ENCODE measurements at regions not wholly inside any gene's neighbourhood (a gene's known extent, or its start where the extent isn't known, plus 50 kb on each side); places are given as distances from the start of the nearest gene placed in this dataset.

DNA sequence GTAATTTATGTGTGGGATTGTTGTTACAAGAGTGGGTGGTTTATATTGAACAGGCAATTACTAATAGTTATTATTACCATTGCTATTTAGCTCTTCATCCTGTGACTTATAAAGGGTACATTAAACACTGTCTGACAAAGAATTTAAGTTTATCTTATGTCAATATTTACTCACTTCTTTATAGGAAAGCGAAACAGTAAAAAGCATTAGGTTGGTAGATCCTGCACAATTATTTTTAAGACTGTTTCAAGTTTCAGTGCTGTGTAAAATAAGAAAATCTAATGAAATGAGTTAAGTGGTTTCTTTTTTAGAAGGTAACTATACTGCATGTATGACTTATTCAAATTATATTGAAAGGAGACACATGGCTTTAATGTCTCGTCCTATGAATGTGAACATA is 135.8 kb upstream of the MAP3K7 start:
- Histone ChIP-seq H3K4me3 (no peak overlapping the region), H3K27me3 (no peaks in the 10 kb centered on the region), H3K36me3 (no peaks in the 10 kb centered on the region), H3K9me3 (no peaks in the 10 kb centered on the region), H3K27ac (no peak overlapping the region), H3K4me1 (no peaks in the 10 kb centered on the region)
- DNase-seq (no peak), ATAC-seq (no peak)
- intact Hi-C loops (cut with DNase I) = no loop called here
- no peak for TF ChIP-seq POLR2A (IDR thresholded peaks at IDR 0.05)
- TF ChIP-seq, protein P1, sequence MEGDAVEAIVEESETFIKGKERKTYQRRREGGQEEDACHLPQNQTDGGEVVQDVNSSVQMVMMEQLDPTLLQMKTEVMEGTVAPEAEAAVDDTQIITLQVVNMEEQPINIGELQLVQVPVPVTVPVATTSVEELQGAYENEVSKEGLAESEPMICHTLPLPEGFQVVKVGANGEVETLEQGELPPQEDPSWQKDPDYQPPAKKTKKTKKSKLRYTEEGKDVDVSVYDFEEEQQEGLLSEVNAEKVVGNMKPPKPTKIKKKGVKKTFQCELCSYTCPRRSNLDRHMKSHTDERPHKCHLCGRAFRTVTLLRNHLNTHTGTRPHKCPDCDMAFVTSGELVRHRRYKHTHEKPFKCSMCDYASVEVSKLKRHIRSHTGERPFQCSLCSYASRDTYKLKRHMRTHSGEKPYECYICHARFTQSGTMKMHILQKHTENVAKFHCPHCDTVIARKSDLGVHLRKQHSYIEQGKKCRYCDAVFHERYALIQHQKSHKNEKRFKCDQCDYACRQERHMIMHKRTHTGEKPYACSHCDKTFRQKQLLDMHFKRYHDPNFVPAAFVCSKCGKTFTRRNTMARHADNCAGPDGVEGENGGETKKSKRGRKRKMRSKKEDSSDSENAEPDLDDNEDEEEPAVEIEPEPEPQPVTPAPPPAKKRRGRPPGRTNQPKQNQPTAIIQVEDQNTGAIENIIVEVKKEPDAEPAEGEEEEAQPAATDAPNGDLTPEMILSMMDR (IDR thresholded peaks at IDR 0.05) = no peak
- WGBS, 4 donors = 83 to 86% (median 85%) methylated on average over 2 of the region's 2 CpGs

DNA sequence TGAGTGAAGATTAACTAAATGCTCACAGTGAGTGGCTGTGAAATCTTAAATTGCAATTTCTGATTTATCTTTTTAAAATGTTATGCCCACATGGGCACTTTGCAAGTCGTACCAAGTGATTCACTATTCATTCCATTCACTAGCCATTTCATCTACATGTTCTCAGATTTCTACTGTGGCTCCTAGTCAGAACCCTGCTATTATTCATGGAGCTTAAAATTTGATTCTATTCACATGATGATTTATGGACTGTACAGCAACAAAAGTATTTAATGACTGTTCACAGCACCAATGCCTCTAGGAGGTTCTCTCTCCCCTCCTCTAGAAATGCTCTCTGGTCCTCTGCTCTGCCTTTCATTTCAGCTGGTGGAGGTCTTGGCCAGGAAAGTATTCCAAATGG is 133.5 kb upstream of the MAP3K7 start:
- 61 to 70% (median 65%) methylated on average over 1 of the region's 1 CpG for WGBS, 4 donors
- Histone ChIP-seq H3K4me1 (no peaks in the 10 kb centered on the region), H3K4me3 (no peak overlapping the region), H3K27me3 (no peaks in the 10 kb centered on the region), H3K36me3 (no peaks in the 10 kb centered on the region), H3K27ac (no peak overlapping the region), H3K9me3 (no peaks in the 10 kb centered on the region)
- ATAC-seq (no peak), DNase-seq (no peak)
- TF ChIP-seq POLR2A (IDR thresholded peaks at IDR 0.05) = no peak
- TF ChIP-seq, protein P1 (IDR thresholded peaks at IDR 0.05) = no peak
- intact Hi-C loops (cut with DNase I) = no loop called here

DNA sequence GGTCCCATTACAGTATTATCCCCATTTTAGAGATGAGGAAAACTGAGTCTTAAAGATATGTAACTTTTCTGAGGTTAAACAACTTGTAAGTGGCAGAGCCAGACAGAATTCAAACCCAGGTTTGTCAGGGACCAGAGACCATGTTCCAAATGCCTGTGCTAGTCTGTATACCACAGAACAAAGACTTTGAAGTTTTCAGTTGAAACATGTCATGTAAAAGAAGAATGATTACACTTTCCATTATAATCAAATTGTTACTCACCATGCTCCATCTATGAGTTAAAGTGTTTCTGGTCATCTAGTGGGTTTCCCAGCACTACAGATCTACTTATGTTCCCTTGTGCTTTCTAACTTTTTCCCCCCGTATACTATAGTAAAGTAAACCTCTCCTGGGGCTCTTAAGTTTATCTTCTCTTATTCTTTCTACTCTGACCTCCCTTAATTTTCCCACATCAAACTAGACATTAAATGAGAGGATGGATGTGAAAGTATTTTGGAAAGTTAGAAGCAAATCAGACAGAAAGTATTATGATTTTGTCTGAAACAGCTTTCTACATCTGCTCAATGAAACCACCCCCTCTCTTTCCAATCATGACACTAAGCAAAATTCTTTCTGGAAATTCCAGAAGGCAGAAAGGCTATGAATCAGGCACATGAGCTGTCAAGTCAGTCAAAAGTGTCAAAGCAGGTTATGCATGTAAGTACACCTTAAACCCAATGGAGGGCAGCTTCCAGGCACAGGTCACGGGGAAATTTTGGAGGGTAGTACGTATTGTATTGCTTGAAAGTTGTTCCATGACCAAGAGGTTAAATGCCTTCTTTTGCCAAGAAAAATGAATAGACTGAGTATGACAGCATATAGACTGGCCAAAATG is 132.7 kb upstream of the MAP3K7 start:
- Histone ChIP-seq H3K9me3 (no peaks in the 10 kb centered on the region), H3K4me1 (no peaks in the 10 kb centered on the region), H3K4me3 (no peak overlapping the region), H3K36me3 (no peaks in the 10 kb centered on the region), H3K27ac (no peak overlapping the region), H3K27me3 (no peaks in the 10 kb centered on the region)
- DNase-seq (no peak), ATAC-seq (no peak)
- 58 to 76% (median 64%) methylated on average over 3 of the region's 3 CpGs for WGBS, 4 donors
- TF ChIP-seq, protein P1 (IDR thresholded peaks at IDR 0.05) = no peak
- intact Hi-C loops (cut with DNase I) = no loop called here

DNA sequence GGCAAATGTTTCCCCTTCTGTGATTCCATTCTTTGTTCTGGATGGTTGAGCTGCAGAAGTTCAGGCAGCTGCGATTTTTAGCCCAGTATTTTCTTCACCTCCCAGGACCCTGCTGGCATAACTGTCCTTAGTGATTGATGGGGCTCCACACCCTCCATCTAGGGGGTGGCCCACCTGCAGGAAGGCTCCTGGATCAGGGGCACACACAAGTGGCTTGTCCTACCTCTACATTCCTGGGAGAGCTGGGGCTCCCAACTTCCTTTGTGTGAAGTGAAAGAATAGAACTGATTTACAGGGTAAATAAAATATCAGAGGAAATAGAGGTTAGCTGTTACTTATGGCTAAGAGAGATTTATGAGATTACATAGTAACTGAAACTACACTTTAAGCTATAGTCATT is 129.5 kb upstream of the MAP3K7 start:
- DNase-seq = no peak
- no peak overlapping the region for H3K27ac ChIP-seq
- no peaks in the 10 kb centered on the region for H3K9me3 ChIP-seq
- H3K4me3 ChIP-seq = no peak overlapping the region
- no peaks in the 10 kb centered on the region for H3K27me3 ChIP-seq
- TF ChIP-seq, protein P1 (IDR thresholded peaks at IDR 0.05) = no peak
- TF ChIP-seq POLR2A (IDR thresholded peaks at IDR 0.05) = no peak
- no peaks in the 10 kb centered on the region for H3K36me3 ChIP-seq
- no peaks in the 10 kb centered on the region for H3K4me1 ChIP-seq
- intact Hi-C loops (cut with DNase I) = no loop called here
- ATAC-seq = no peak
- 31 to 77% (median 61%) methylated on average over 1 of the region's 1 CpG for WGBS, 4 donors
